Urothelium cell line (cell line): ENCODE measurements at regions not wholly inside any gene's neighbourhood (a gene's known extent, or its start where the extent isn't known, plus 50 kb on each side); places are given as distances from the start of the nearest gene placed in this dataset.

ENCODE experiments used
- DNase-seq: peaks from one replicate; pipeline ENCODE4 v3.0.0; 2011; ENCODE audit warnings: low spot score, mixed read lengths
- FAIRE-seq: peaks from 2 replicates; lab custom pipeline; 2011; peaks lifted over from hg19 to GRCh38; lab: Jason Lieb, UNC

- no peak for DNase-seq
- no peak for FAIRE-seq
Observed at GRCh38 chr2:76464310-76464709, 753.6 kb upstream of the GCFC2 start.

GRCh38 chr2:76461431-76461830, 750.7 kb upstream of the GCFC2 start:
- no peak for FAIRE-seq
- no peak for DNase-seq

- FAIRE-seq = no peak
- DNase-seq = no peak
Observed at GRCh38 chr2:76455910-76456309, 745.2 kb upstream of the GCFC2 start.

- DNase-seq (no peak), FAIRE-seq (no peak)
Observed at GRCh38 chr2:76450024-76450475, 739.3 kb upstream of the GCFC2 start.

GRCh38 chr2:76448956-76449355, 738.2 kb upstream of the GCFC2 start:
- FAIRE-seq (no peak), DNase-seq (no peak)

GRCh38 chr2:76447294-76447693, 736.6 kb upstream of the GCFC2 start:
- no peak for FAIRE-seq
- DNase-seq = no peak

- FAIRE-seq = no peak
- no peak for DNase-seq
Observed at GRCh38 chr2:76446872-76447271, 736.2 kb upstream of the GCFC2 start.

GRCh38 chr2:76445880-76446279, 735.2 kb upstream of the GCFC2 start:
- no peak for FAIRE-seq

GRCh38 chr2:76444732-76445131, 734.0 kb upstream of the GCFC2 start:
- DNase-seq = no peak
- FAIRE-seq = no peak

More at GRCh38 chr2:76445880-76446279, 735.2 kb upstream of the GCFC2 start:
- no peak for DNase-seq

GRCh38 chr2:76437564-76437963, 726.8 kb upstream of the GCFC2 start:
- FAIRE-seq = no peak
- DNase-seq = no peak

GRCh38 chr2:76429374-76429773, 718.7 kb upstream of the GCFC2 start:
- DNase-seq (no peak), FAIRE-seq (no peak)

GRCh38 chr2:76427452-76427851, 716.7 kb upstream of the GCFC2 start:
- FAIRE-seq (no peak), DNase-seq (no peak)

GRCh38 chr2:76415821-76416220, 705.1 kb upstream of the GCFC2 start:
- no peak for FAIRE-seq
- DNase-seq = no peak

GRCh38 chr2:76413436-76413835, 702.7 kb upstream of the GCFC2 start:
- DNase-seq = no peak
- FAIRE-seq = no peak

GRCh38 chr2:76406134-76406855, 695.6 kb upstream of the GCFC2 start:
- DNase-seq = no peak
- no peak for FAIRE-seq

- FAIRE-seq = no peak
- DNase-seq = no peak
Observed at GRCh38 chr2:76393356-76393755, 682.6 kb upstream of the GCFC2 start.

GRCh38 chr2:76391678-76392077, 681.0 kb upstream of the GCFC2 start:
- no peak for DNase-seq
- no peak for FAIRE-seq

GRCh38 chr2:76387294-76387693, 676.6 kb upstream of the GCFC2 start:
- DNase-seq (no peak), FAIRE-seq (no peak)

GRCh38 chr2:76385943-76386342, 675.2 kb upstream of the GCFC2 start:
- FAIRE-seq (no peak), DNase-seq (no peak)

- no peak for DNase-seq
- FAIRE-seq = no peak
Observed at GRCh38 chr2:76381624-76382023, 670.9 kb upstream of the GCFC2 start.

GRCh38 chr2:76378140-76378539, 667.4 kb upstream of the GCFC2 start:
- DNase-seq = no peak

GRCh38 chr2:76341439-76341838, 630.7 kb upstream of the GCFC2 start:
- FAIRE-seq = no peak

More at GRCh38 chr2:76378140-76378539, 667.4 kb upstream of the GCFC2 start:
- FAIRE-seq = no peak

GRCh38 chr2:76332871-76333270, 622.2 kb upstream of the GCFC2 start:
- FAIRE-seq (no peak), DNase-seq (no peak)

More at GRCh38 chr2:76341439-76341838, 630.7 kb upstream of the GCFC2 start:
- no peak for DNase-seq
